ENCODE measurements at regions not wholly inside any gene's neighbourhood (a gene's known extent, or its start where the extent isn't known, plus 50 kb on each side); places are given as distances from the start of the nearest gene placed in this dataset.

- TF ChIP-seq WT1 (tag by site-specific recombination; IDR thresholded peaks at IDR 0.05) (no peak), ZNF18 (tag by site-specific recombination; IDR thresholded peaks at IDR 0.05) (no peak), TCF7L2 (IDR thresholded peaks at IDR 0.05; ENCODE audit: borderline replicate concordance, low read depth, low read length) (no peak), KLF10 (tag by site-specific recombination; IDR thresholded peaks at IDR 0.05) (no peak), ZNF221 (tag by site-specific recombination; IDR thresholded peaks at IDR 0.05; ENCODE audit: borderline replicate concordance) (no peak), ZNF121 (tag by site-specific recombination; IDR thresholded peaks at IDR 0.05) (no peak), ZBTB1 (tag by site-specific recombination; IDR thresholded peaks at IDR 0.05) (no peak)
These were observed 115.6 kb downstream of the SPANXA1 start for GRCh38 chrX:141468940-141469339.

GRCh38 chrX:141467442-141467841, 117.1 kb downstream of the SPANXA1 start:
- H3K9me3 ChIP-seq (ENCODE audit: control insufficient read depth, insufficient read depth, low read depth, low read length), result no peaks in the 10 kb centered on the region
- ChIA-PET CTCF (interaction anchor here (0.9 to 1.2 kb wide), 2 partner anchors 9 to 37 kb away, joined by 3 read pairs; no protein-coding TSS in a partner anchor), POLR2A (no interaction called here)
- H3K27ac ChIP-seq (ENCODE audit: extremely low read depth, low read depth, low read length), result no peak overlapping the region
- H3K4me1 ChIP-seq (ENCODE audit: control insufficient read depth, insufficient read depth, low read length), result no peaks in the 10 kb centered on the region
- no peak overlapping the region for H3K4me3 ChIP-seq (ENCODE audit: low read depth, low read length)
- no peaks in the 10 kb centered on the region for H3K36me3 ChIP-seq (ENCODE audit: control insufficient read depth in 2 of 2, insufficient read depth in 1 of 2, low read length in 2 of 2)
- TF ChIP-seq KLF9 (tag by site-specific recombination; IDR thresholded peaks at IDR 0.05; ENCODE audit: low read depth), result no peak
- TF ChIP-seq, protein P1, sequence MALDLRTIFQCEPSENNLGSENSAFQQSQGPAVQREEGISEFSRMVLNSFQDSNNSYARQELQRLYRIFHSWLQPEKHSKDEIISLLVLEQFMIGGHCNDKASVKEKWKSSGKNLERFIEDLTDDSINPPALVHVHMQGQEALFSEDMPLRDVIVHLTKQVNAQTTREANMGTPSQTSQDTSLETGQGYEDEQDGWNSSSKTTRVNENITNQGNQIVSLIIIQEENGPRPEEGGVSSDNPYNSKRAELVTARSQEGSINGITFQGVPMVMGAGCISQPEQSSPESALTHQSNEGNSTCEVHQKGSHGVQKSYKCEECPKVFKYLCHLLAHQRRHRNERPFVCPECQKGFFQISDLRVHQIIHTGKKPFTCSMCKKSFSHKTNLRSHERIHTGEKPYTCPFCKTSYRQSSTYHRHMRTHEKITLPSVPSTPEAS (tag by site-specific recombination; IDR thresholded peaks at IDR 0.05), result no peak
- TF ChIP-seq KLF10 (tag by site-specific recombination; IDR thresholded peaks at IDR 0.05), result no peak
- no peak for TF ChIP-seq HOXC10 (CRISPR knock-in tag; IDR thresholded peaks at IDR 0.05)
- TF ChIP-seq ZBTB17 (tag by site-specific recombination; IDR thresholded peaks at IDR 0.05), result no peak
- TF ChIP-seq, protein P2, sequence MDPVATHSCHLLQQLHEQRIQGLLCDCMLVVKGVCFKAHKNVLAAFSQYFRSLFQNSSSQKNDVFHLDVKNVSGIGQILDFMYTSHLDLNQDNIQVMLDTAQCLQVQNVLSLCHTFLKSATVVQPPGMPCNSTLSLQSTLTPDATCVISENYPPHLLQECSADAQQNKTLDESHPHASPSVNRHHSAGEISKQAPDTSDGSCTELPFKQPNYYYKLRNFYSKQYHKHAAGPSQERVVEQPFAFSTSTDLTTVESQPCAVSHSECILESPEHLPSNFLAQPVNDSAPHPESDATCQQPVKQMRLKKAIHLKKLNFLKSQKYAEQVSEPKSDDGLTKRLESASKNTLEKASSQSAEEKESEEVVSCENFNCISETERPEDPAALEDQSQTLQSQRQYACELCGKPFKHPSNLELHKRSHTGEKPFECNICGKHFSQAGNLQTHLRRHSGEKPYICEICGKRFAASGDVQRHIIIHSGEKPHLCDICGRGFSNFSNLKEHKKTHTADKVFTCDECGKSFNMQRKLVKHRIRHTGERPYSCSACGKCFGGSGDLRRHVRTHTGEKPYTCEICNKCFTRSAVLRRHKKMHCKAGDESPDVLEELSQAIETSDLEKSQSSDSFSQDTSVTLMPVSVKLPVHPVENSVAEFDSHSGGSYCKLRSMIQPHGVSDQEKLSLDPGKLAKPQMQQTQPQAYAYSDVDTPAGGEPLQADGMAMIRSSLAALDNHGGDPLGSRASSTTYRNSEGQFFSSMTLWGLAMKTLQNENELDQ (tag by site-specific recombination; IDR thresholded peaks at IDR 0.05; ENCODE audit: low read depth), result no peak
- no peak for TF ChIP-seq ZNF501 (tag by site-specific recombination; IDR thresholded peaks at IDR 0.05)
- TF ChIP-seq ZNF416 (tag by site-specific recombination; IDR thresholded peaks at IDR 0.05), result no peak
- no peak for TF ChIP-seq ZNF248 (tag by site-specific recombination; IDR thresholded peaks at IDR 0.05)
- TF ChIP-seq ZNF37A (tag by site-specific recombination; IDR thresholded peaks at IDR 0.05), result no peak
- TF ChIP-seq ZNF350 (tag by site-specific recombination; IDR thresholded peaks at IDR 0.05), result no peak
- no peak for TF ChIP-seq ZNF19 (tag by site-specific recombination; IDR thresholded peaks at IDR 0.05; ENCODE audit: low read depth)
- TF ChIP-seq GLIS2 (tag by site-specific recombination; IDR thresholded peaks at IDR 0.05), result no peak
- no peak for TF ChIP-seq ZBTB1 (tag by site-specific recombination; IDR thresholded peaks at IDR 0.05)
- TF ChIP-seq, protein P3, sequence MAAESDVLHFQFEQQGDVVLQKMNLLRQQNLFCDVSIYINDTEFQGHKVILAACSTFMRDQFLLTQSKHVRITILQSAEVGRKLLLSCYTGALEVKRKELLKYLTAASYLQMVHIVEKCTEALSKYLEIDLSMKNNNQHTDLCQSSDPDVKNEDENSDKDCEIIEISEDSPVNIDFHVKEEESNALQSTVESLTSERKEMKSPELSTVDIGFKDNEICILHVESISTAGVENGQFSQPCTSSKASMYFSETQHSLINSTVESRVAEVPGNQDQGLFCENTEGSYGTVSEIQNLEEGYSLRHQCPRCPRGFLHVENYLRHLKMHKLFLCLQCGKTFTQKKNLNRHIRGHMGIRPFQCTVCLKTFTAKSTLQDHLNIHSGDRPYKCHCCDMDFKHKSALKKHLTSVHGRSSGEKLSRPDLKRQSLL (tag by site-specific recombination; IDR thresholded peaks at IDR 0.05), result no peak
- TF ChIP-seq ZNF791 (tag by site-specific recombination; IDR thresholded peaks at IDR 0.05), result no peak
- TF ChIP-seq ZNF600 (tag by site-specific recombination; IDR thresholded peaks at IDR 0.05), result no peak

More at GRCh38 chrX:141468940-141469339, 115.6 kb downstream of the SPANXA1 start:
- ChIA-PET CTCF (interaction anchor here (0.7 to 1.3 kb wide), 2 partner anchors 311 to 551 kb away, joined by 3 to 6 read pairs; no protein-coding TSS in a partner anchor), POLR2A (no interaction called here)
- Histone ChIP-seq H3K36me3 (ENCODE audit: control insufficient read depth in 2 of 2, insufficient read depth in 1 of 2, low read length in 2 of 2) (no peaks in the 10 kb centered on the region), H3K27ac (ENCODE audit: extremely low read depth, low read depth, low read length) (no peak overlapping the region), H3K4me1 (ENCODE audit: control insufficient read depth, insufficient read depth, low read length) (no peaks in the 10 kb centered on the region), H3K9me3 (ENCODE audit: control insufficient read depth, insufficient read depth, low read depth, low read length) (no peaks in the 10 kb centered on the region), H3K4me3 (ENCODE audit: low read depth, low read length) (no peak overlapping the region)

Data from HEK293 (cell line).